H9 (cell line): ENCODE measurements at regions not wholly inside any gene's neighbourhood (a gene's known extent, or its start where the extent isn't known, plus 50 kb on each side); places are given as distances from the start of the nearest gene placed in this dataset.

Source experiments
- DNase-seq: peaks from one replicate; pipeline ENCODE4 v3.0.0-alpha.2; 2017
- H2AFZ ChIP-seq: one replicate; pipeline ENCODE4 v1.6.1; 2013; ENCODE audit warnings: mild to moderate bottlenecking, low read length, control low read depth, moderate library complexity
- H2AK5ac ChIP-seq: 2 replicates; pipeline ENCODE4 v1.6.1; 2013; ENCODE audit warnings: low read length, control low read depth, mixed read lengths; ENCODE audit not compliant: insufficient read length
- H2BK120ac ChIP-seq: one replicate; pipeline ENCODE4 v1.6.1; 2013; ENCODE audit warnings: low read depth, mild to moderate bottlenecking, low read length, control low read depth, inconsistent platforms; ENCODE audit not compliant: poor library complexity, severe bottlenecking
- H2BK12ac ChIP-seq: 2 replicates; pipeline ENCODE4 v1.6.1; 2013; ENCODE audit warnings: low read length, control low read depth, mixed read lengths, low read depth; ENCODE audit not compliant: insufficient read length
- H2BK15ac ChIP-seq: 2 replicates; pipeline ENCODE4 v1.6.1; 2013; ENCODE audit warnings: low read depth, low read length, control low read depth
- H2BK20ac ChIP-seq: one replicate; pipeline ENCODE4 v1.6.1; 2013; ENCODE audit warnings: low read depth, mild to moderate bottlenecking, low read length, control low read depth, inconsistent platforms; ENCODE audit not compliant: poor library complexity, severe bottlenecking
- H2BK5ac ChIP-seq: 2 replicates; pipeline ENCODE4 v1.6.1; 2013; ENCODE audit warnings: low read length, control low read depth, mixed read lengths; ENCODE audit not compliant: insufficient read length
- H3K14ac ChIP-seq: 2 replicates; pipeline ENCODE4 v1.6.1; 2013; ENCODE audit warnings: low read length, control low read depth; ENCODE audit not compliant: insufficient read depth
- H3K18ac ChIP-seq: 2 replicates; pipeline ENCODE4 v1.6.1; 2013; ENCODE audit warnings: low read depth, mild to moderate bottlenecking, mixed read lengths, low read length, control low read depth; ENCODE audit not compliant: insufficient read length
- H3K23ac ChIP-seq: 2 replicates; pipeline ENCODE4 v1.6.1; 2013; ENCODE audit warnings: low read length, control low read depth, mixed read lengths, low read depth; ENCODE audit not compliant: insufficient read length
- H3K23me2 ChIP-seq: 2 replicates; pipeline ENCODE4 v1.6.1; 2013; ENCODE audit warnings: low read depth, mild to moderate bottlenecking, mixed read lengths, low read length, control low read depth; ENCODE audit not compliant: insufficient read length, poor library complexity, severe bottlenecking
- H3K27ac ChIP-seq: 2 replicates; pipeline ENCODE4 v1.5.1; 2013; ENCODE audit warnings: low read length, control low read depth, mixed read lengths, low read depth; ENCODE audit not compliant: insufficient read length
- H3K27me3 ChIP-seq: 2 replicates; pipeline ENCODE4 v1.6.1; 2013; ENCODE audit warnings: low read length, control low read depth, inconsistent platforms; ENCODE audit not compliant: insufficient read depth
- H3K4ac ChIP-seq: 2 replicates; pipeline ENCODE4 v1.6.1; 2013; ENCODE audit warnings: low read depth, mild to moderate bottlenecking, control low read depth, inconsistent platforms, low read length, moderate library complexity
- H3K4me1 ChIP-seq: 2 replicates; pipeline ENCODE4 v1.6.1; 2013; ENCODE audit warnings: low read length, control low read depth, inconsistent platforms; ENCODE audit not compliant: insufficient read depth
- H3K4me2 ChIP-seq: 2 replicates; pipeline ENCODE4 v1.6.1; 2013; ENCODE audit warnings: low read length, control low read depth, mixed read lengths; ENCODE audit not compliant: insufficient read length, insufficient read depth
- H3K56ac ChIP-seq: 2 replicates; pipeline ENCODE4 v1.6.1; 2013; ENCODE audit warnings: low read depth, mild to moderate bottlenecking, mixed read lengths, low read length, control low read depth; ENCODE audit not compliant: insufficient read length
- H3K79me1 ChIP-seq: 2 replicates; pipeline ENCODE4 v1.6.1; 2013; ENCODE audit warnings: low read depth, mild to moderate bottlenecking, moderate library complexity, low read length, control low read depth, inconsistent platforms; ENCODE audit not compliant: insufficient read depth, poor library complexity, severe bottlenecking
- H3K79me2 ChIP-seq: 2 replicates; pipeline ENCODE4 v1.6.1; 2013; ENCODE audit warnings: low read length, control low read depth, inconsistent platforms; ENCODE audit not compliant: insufficient read depth
- H3K9ac ChIP-seq: 2 replicates; pipeline ENCODE4 v1.6.1; 2013; ENCODE audit warnings: low read length, control low read depth, mixed read lengths; ENCODE audit not compliant: insufficient read length; ENCODE audit errors: extremely low read depth
- H3K9me3 ChIP-seq: one replicate; pipeline ENCODE4 v1.6.1; 2013; ENCODE audit warnings: low read depth, low read length, inconsistent platforms; ENCODE audit not compliant: control insufficient read depth
- H3T11ph ChIP-seq: one replicate; pipeline ENCODE4 v1.6.1; 2013; ENCODE audit warnings: mild to moderate bottlenecking, low read length, control low read depth, inconsistent platforms
- H4K20me1 ChIP-seq: one replicate; pipeline ENCODE4 v1.6.1; 2013; ENCODE audit not compliant: control insufficient read depth, insufficient read length, insufficient read depth
- H4K5ac ChIP-seq: 2 replicates; pipeline ENCODE4 v1.6.1; 2013; ENCODE audit warnings: low read depth, mild to moderate bottlenecking, mixed read lengths, low read length, control low read depth; ENCODE audit not compliant: insufficient read length
- H4K8ac ChIP-seq: replicated peaks from 2 replicates; pipeline ENCODE4 v1.6.1; 2013; ENCODE audit warnings: low read length, control low read depth, mixed read lengths, low read depth; ENCODE audit not compliant: insufficient read length
- H4K91ac ChIP-seq: 2 replicates; pipeline ENCODE4 v1.6.1; 2013; ENCODE audit warnings: low read depth, mild to moderate bottlenecking, moderate library complexity, mixed read lengths, low read length, control low read depth; ENCODE audit not compliant: insufficient read length
- H3K27ac Mint-ChIP-seq, 3 experiments: 2 replicates in 2 of 3; 3 replicates in 1 of 3; pipeline ENCODE4 v1.8.0; 2020 to 2021; ENCODE audit warnings: mixed read lengths in 3 of 3, mild to moderate bottlenecking in 1 of 3, moderate library complexity in 1 of 3
- H3K27me3 Mint-ChIP-seq: 2 replicates; pipeline ENCODE4 v1.8.0; 2021; ENCODE audit warnings: low read depth, mild to moderate bottlenecking, moderate library complexity, mixed read lengths
- H3K36me3 Mint-ChIP-seq, 3 experiments: 2 replicates in 2 of 3; 3 replicates in 1 of 3; pipeline ENCODE4 v1.8.0; 2020 to 2021; ENCODE audit warnings: low read depth in 3 of 3, mixed read lengths in 3 of 3; ENCODE audit not compliant: insufficient read depth in 1 of 3
- H3K4me1 Mint-ChIP-seq, 2 experiments: 2 replicates each; pipeline ENCODE4 v1.8.0; 2020; ENCODE audit warnings: mixed read lengths in 2 of 2
- H3K4me3 Mint-ChIP-seq, 2 experiments: 2 replicates in 1 of 2; 3 replicates in 1 of 2; pipeline ENCODE4 v1.8.0; 2020 to 2021; ENCODE audit warnings: mild to moderate bottlenecking in 2 of 2, mixed read lengths in 2 of 2, moderate library complexity in 1 of 2
- H3K9me3 Mint-ChIP-seq, 2 experiments: 2 replicates in 1 of 2; 3 replicates in 1 of 2; pipeline ENCODE4 v1.8.0; 2020; ENCODE audit warnings: mild to moderate bottlenecking in 2 of 2, mixed read lengths in 2 of 2, moderate library complexity in 1 of 2
- CTCF ChIP-seq: fragments of 200-600 bp; sonication (generic); conservative IDR thresholded peaks from 3 replicates; pipeline ENCODE4 v1.8.0; 2021; ENCODE audit warnings: antibody characterized with exemption, mild to moderate bottlenecking
- WGBS: extraction: QIAGEN DNeasy Blood & Tissue Kit; methylation state at CpG from one replicate; pipeline ENCODE4 v1.1.7; 2013; ENCODE audit warnings: missing lambda C conversion rate, low lambda C conversion rate, mixed read lengths; ENCODE audit not compliant: insufficient read length; ENCODE audit errors: extremely low coverage; 5-methylcytosine and 5-hydroxymethylcytosine counted together

GRCh38 chr16:20147091-20147490, 73.4 kb upstream of the GPR139 start:
- Histone ChIP-seq H3T11ph (no peak overlapping the region), H3K9me3 (no peaks in the 10 kb centered on the region), H2AFZ (no peak overlapping the region), H3K14ac (no peak overlapping the region), H3K9ac (no peak overlapping the region), H3K4me2 (no peak overlapping the region), H3K4me1 (no peaks in the 10 kb centered on the region), H4K20me1 (no peaks in the 10 kb centered on the region), H2BK20ac (no peak overlapping the region), H3K18ac (no peak overlapping the region), H4K5ac (no peak overlapping the region), H2BK15ac (no peak overlapping the region), H3K56ac (no peak overlapping the region), H3K79me1 (no peaks in the 10 kb centered on the region), H3K23me2 (no peaks in the 10 kb centered on the region), H3K27ac (no peak overlapping the region), H2BK120ac (no peak overlapping the region), H2BK5ac (no peak overlapping the region), H4K8ac (no peak overlapping the region), H2AK5ac (no peak overlapping the region), H3K27me3 (no peaks in the 10 kb centered on the region; the same call in 1 of the 2 replicates), H3K4ac (no peak overlapping the region), H2BK12ac (no peak overlapping the region), H3K79me2 (no peaks in the 10 kb centered on the region), H3K23ac (no peak overlapping the region), H4K91ac (no peak overlapping the region)
- WGBS, result no CpG with 5 or more reads among the region's 5 CpGs
- Mint-ChIP-seq H3K27me3 (peaks cover 6% of the 10 kb centered on the region), H3K4me1 (no peaks in the 10 kb centered on the region), H3K4me3 (no peak overlapping the region), H3K36me3 (no peaks in the 10 kb centered on the region), H3K9me3 (no peaks in the 10 kb centered on the region), H3K27ac (no peak overlapping the region)
- no peak for TF ChIP-seq CTCF
- DNase-seq, result no peak
